Astrocyte (in vitro differentiated cells and primary cell): ENCODE measurements at regions not wholly inside any gene's neighbourhood (a gene's known extent, or its start where the extent isn't known, plus 50 kb on each side); places are given as distances from the start of the nearest gene placed in this dataset.
"Not testable (repeated sequence)": the region's sequence is repeated elsewhere in the genome, so short reads cannot be mapped to it uniquely, and the experiment has no call there.

Source experiments
- DNase-seq: peaks from one replicate; pipeline ENCODE4 v3.0.0-alpha.2; 2010; ENCODE audit warnings: low read depth
- FAIRE-seq: peaks from 2 replicates; lab custom pipeline; 2011; peaks lifted over from hg19 to GRCh38; lab: Jason Lieb, UNC
- H2AFZ ChIP-seq: 2 replicates; pipeline ENCODE4 v1.6.0; 2012; ENCODE audit warnings: low read depth, low read length, inconsistent platforms
- H3K27ac ChIP-seq: 2 replicates; pipeline ENCODE4 v1.5.1; 2011; ENCODE audit warnings: low read depth, low read length, inconsistent platforms
- H3K27me3 ChIP-seq: 2 replicates; pipeline ENCODE4 v1.6.0; 2011; ENCODE audit warnings: low read length, inconsistent platforms; ENCODE audit not compliant: insufficient read depth
- H3K36me3 ChIP-seq: 2 replicates; pipeline ENCODE4 v1.5.1; 2011; ENCODE audit warnings: low read length, inconsistent platforms; ENCODE audit not compliant: insufficient read depth
- H3K4me1 ChIP-seq: 2 replicates; pipeline ENCODE4 v1.5.1; 2011; ENCODE audit warnings: low read length, inconsistent platforms; ENCODE audit not compliant: insufficient read depth
- H3K4me2 ChIP-seq: 2 replicates; pipeline ENCODE4 v1.6.0; 2012; ENCODE audit warnings: low read length, inconsistent platforms
- H3K4me3 ChIP-seq: 2 replicates; pipeline ENCODE4 v1.5.1; 2011; ENCODE audit warnings: low read depth, mild to moderate bottlenecking, low read length, inconsistent platforms; ENCODE audit not compliant: insufficient read depth
- H3K79me2 ChIP-seq: 2 replicates; pipeline ENCODE4 v1.6.0; 2012; ENCODE audit warnings: mild to moderate bottlenecking, low read length, inconsistent platforms; ENCODE audit not compliant: insufficient read depth
- H3K9ac ChIP-seq: 2 replicates; pipeline ENCODE4 v1.6.0; 2012; ENCODE audit warnings: mild to moderate bottlenecking, low read length, inconsistent platforms
- H3K9me3 ChIP-seq: 2 replicates; pipeline ENCODE4 v1.5.1; 2012; ENCODE audit warnings: low read depth, mild to moderate bottlenecking, low read length, inconsistent platforms; ENCODE audit not compliant: insufficient read depth
- H4K20me1 ChIP-seq: 2 replicates; pipeline ENCODE4 v1.6.0; 2012; ENCODE audit warnings: low read length, inconsistent platforms; ENCODE audit not compliant: insufficient read depth
- H3K27ac Mint-ChIP-seq: one replicate; pipeline ENCODE4 v1.8.0; 2021; ENCODE audit warnings: mild to moderate bottlenecking, mixed read lengths; ENCODE audit not compliant: unreplicated experiment
- H3K27me3 Mint-ChIP-seq: one replicate; pipeline ENCODE4 v1.8.0; 2021; ENCODE audit warnings: low read depth, mixed read lengths; ENCODE audit not compliant: unreplicated experiment
- H3K36me3 Mint-ChIP-seq: one replicate; pipeline ENCODE4 v1.8.0; 2021; ENCODE audit warnings: low read depth, mixed read lengths; ENCODE audit not compliant: unreplicated experiment
- H3K4me1 Mint-ChIP-seq: one replicate; pipeline ENCODE4 v1.8.0; 2021; ENCODE audit warnings: low read depth, mixed read lengths; ENCODE audit not compliant: unreplicated experiment
- H3K4me3 Mint-ChIP-seq: one replicate; pipeline ENCODE4 v1.8.0; 2021; ENCODE audit warnings: mild to moderate bottlenecking, moderate library complexity, mixed read lengths; ENCODE audit not compliant: unreplicated experiment
- H3K9me3 Mint-ChIP-seq: one replicate; pipeline ENCODE4 v1.8.0; 2021; ENCODE audit warnings: mild to moderate bottlenecking, mixed read lengths; ENCODE audit not compliant: unreplicated experiment

GRCh38 chr10:42234506-42234905 is 403.9 kb downstream of the ZNF33B start:
- H3K27ac Mint-ChIP-seq, H4K20me1 ChIP-seq, H3K4me1 Mint-ChIP-seq, H3K4me3 Mint-ChIP-seq, H3K9me3 ChIP-seq, DNase-seq, H3K9me3 Mint-ChIP-seq, H3K27ac ChIP-seq, H3K27me3 Mint-ChIP-seq, H3K4me1 ChIP-seq, H3K36me3 ChIP-seq, H2AFZ ChIP-seq, H3K27me3 ChIP-seq, H3K79me2 ChIP-seq, FAIRE-seq, H3K36me3 Mint-ChIP-seq, H3K4me3 ChIP-seq, H3K9ac ChIP-seq, H3K4me2 ChIP-seq: not testable (repeated sequence)

- H3K27me3 ChIP-seq, FAIRE-seq, H3K4me3 Mint-ChIP-seq, H3K4me3 ChIP-seq, H3K9ac ChIP-seq, DNase-seq, H3K79me2 ChIP-seq, H3K4me2 ChIP-seq, H4K20me1 ChIP-seq, H3K4me1 Mint-ChIP-seq, H3K27ac ChIP-seq, H3K9me3 Mint-ChIP-seq, H3K36me3 Mint-ChIP-seq, H2AFZ ChIP-seq, H3K27ac Mint-ChIP-seq, H3K4me1 ChIP-seq, H3K9me3 ChIP-seq, H3K27me3 Mint-ChIP-seq, H3K36me3 ChIP-seq: not testable (repeated sequence)
Observed at GRCh38 chr10:42233461-42234206, 404.7 kb downstream of the ZNF33B start.

GRCh38 chr10:42232955-42233354 is 405.4 kb downstream of the ZNF33B start:
- not testable (repeated sequence) for H3K4me3 ChIP-seq, FAIRE-seq, H3K4me2 ChIP-seq, H4K20me1 ChIP-seq, H3K36me3 Mint-ChIP-seq, H3K27ac ChIP-seq, H3K9me3 ChIP-seq, H3K4me1 ChIP-seq, H3K27ac Mint-ChIP-seq, DNase-seq, H3K4me1 Mint-ChIP-seq, H3K4me3 Mint-ChIP-seq, H3K36me3 ChIP-seq, H3K79me2 ChIP-seq, H2AFZ ChIP-seq, H3K9ac ChIP-seq, H3K27me3 ChIP-seq, H3K27me3 Mint-ChIP-seq
- peaks cover 16% of the 10 kb centered on the region for H3K9me3 Mint-ChIP-seq

- not testable (repeated sequence) for H3K27ac Mint-ChIP-seq, H3K36me3 Mint-ChIP-seq, DNase-seq, H3K79me2 ChIP-seq, H3K4me3 Mint-ChIP-seq, H3K36me3 ChIP-seq, H4K20me1 ChIP-seq, H3K4me2 ChIP-seq, H3K4me1 Mint-ChIP-seq, H3K4me1 ChIP-seq, H3K27me3 ChIP-seq, H3K4me3 ChIP-seq, FAIRE-seq, H3K9me3 ChIP-seq, H3K27me3 Mint-ChIP-seq, H3K27ac ChIP-seq, H3K9ac ChIP-seq, H2AFZ ChIP-seq
- peaks cover 20% of the 10 kb centered on the region for H3K9me3 Mint-ChIP-seq
Observed at GRCh38 chr10:42230812-42231211, 407.6 kb downstream of the ZNF33B start.

GRCh38 chr10:42230115-42230514 is 408.3 kb downstream of the ZNF33B start:
- not testable (repeated sequence) for H3K36me3 Mint-ChIP-seq, H3K4me1 Mint-ChIP-seq, H3K9ac ChIP-seq, H3K27ac ChIP-seq, H3K9me3 ChIP-seq, H3K4me1 ChIP-seq, H2AFZ ChIP-seq, H3K4me3 ChIP-seq, H3K79me2 ChIP-seq, FAIRE-seq, H3K4me3 Mint-ChIP-seq, H3K4me2 ChIP-seq, H3K27me3 Mint-ChIP-seq, H4K20me1 ChIP-seq, H3K36me3 ChIP-seq, DNase-seq, H3K27me3 ChIP-seq, H3K27ac Mint-ChIP-seq
- peaks cover 17% of the 10 kb centered on the region for H3K9me3 Mint-ChIP-seq

- not testable (repeated sequence) for H3K27ac ChIP-seq, H3K36me3 ChIP-seq
Observed at GRCh38 chr10:42227859-42228258, 410.5 kb downstream of the ZNF33B start.

More at GRCh38 chr10:42227859-42228258, 410.5 kb downstream of the ZNF33B start:
- not testable (repeated sequence) for H3K4me1 ChIP-seq, H3K9me3 ChIP-seq, H4K20me1 ChIP-seq, H2AFZ ChIP-seq, H3K4me1 Mint-ChIP-seq, H3K4me2 ChIP-seq, H3K79me2 ChIP-seq, H3K9ac ChIP-seq, H3K27me3 Mint-ChIP-seq, FAIRE-seq, DNase-seq, H3K27ac Mint-ChIP-seq, H3K4me3 ChIP-seq, H3K4me3 Mint-ChIP-seq, H3K27me3 ChIP-seq, H3K36me3 Mint-ChIP-seq
- H3K9me3 Mint-ChIP-seq: peaks cover 17% of the 10 kb centered on the region
